Type B pancreatic cell (in vitro differentiated cells): ENCODE measurements at regions not wholly inside any gene's neighbourhood (a gene's known extent, or its start where the extent isn't known, plus 50 kb on each side); places are given as distances from the start of the nearest gene placed in this dataset.

Source experiments
- DNase-seq: peaks from one replicate; pipeline ENCODE4 v3.0.0; 2021; ENCODE audit warnings: mixed read lengths; ENCODE audit not compliant: unreplicated experiment; ENCODE audit errors: extremely low spot score
- H3K27ac Mint-ChIP-seq: 2 replicates; pipeline ENCODE4 v1.8.0; 2021; ENCODE audit warnings: mild to moderate bottlenecking, mixed read lengths
- H3K27me3 Mint-ChIP-seq: 2 replicates; pipeline ENCODE4 v1.8.0; 2021; ENCODE audit warnings: mixed read lengths
- H3K36me3 Mint-ChIP-seq: 2 replicates; pipeline ENCODE4 v1.8.0; 2021; ENCODE audit warnings: mixed read lengths
- H3K4me1 Mint-ChIP-seq: one replicate; pipeline ENCODE4 v1.8.0; 2021; ENCODE audit warnings: mixed read lengths; ENCODE audit not compliant: unreplicated experiment
- H3K4me3 Mint-ChIP-seq: 2 replicates; pipeline ENCODE4 v1.8.0; 2021; ENCODE audit warnings: mild to moderate bottlenecking, mixed read lengths
- H3K9me3 Mint-ChIP-seq: 2 replicates; pipeline ENCODE4 v1.8.0; 2021; ENCODE audit warnings: mixed read lengths
- TF ChIP-seq, protein P1 (sequence below): fragments of 200-600 bp; sonication (generic); conservative IDR thresholded peaks from 2 replicates; pipeline ENCODE4 v1.5.0; 2021; ENCODE audit warnings: antibody characterized with exemption, mild to moderate bottlenecking

- TF ChIP-seq, protein P1, sequence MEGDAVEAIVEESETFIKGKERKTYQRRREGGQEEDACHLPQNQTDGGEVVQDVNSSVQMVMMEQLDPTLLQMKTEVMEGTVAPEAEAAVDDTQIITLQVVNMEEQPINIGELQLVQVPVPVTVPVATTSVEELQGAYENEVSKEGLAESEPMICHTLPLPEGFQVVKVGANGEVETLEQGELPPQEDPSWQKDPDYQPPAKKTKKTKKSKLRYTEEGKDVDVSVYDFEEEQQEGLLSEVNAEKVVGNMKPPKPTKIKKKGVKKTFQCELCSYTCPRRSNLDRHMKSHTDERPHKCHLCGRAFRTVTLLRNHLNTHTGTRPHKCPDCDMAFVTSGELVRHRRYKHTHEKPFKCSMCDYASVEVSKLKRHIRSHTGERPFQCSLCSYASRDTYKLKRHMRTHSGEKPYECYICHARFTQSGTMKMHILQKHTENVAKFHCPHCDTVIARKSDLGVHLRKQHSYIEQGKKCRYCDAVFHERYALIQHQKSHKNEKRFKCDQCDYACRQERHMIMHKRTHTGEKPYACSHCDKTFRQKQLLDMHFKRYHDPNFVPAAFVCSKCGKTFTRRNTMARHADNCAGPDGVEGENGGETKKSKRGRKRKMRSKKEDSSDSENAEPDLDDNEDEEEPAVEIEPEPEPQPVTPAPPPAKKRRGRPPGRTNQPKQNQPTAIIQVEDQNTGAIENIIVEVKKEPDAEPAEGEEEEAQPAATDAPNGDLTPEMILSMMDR, result no peak
- peak overlapping the region; percentile 25 for H3K27ac Mint-ChIP-seq
- H3K36me3 Mint-ChIP-seq, result no peaks in the 10 kb centered on the region
- no peak for DNase-seq
- H3K9me3 Mint-ChIP-seq, result no peaks in the 10 kb centered on the region
- H3K27me3 Mint-ChIP-seq, result no peaks in the 10 kb centered on the region
- peaks cover 7% of the 10 kb centered on the region for H3K4me1 Mint-ChIP-seq
- H3K4me3 Mint-ChIP-seq, result no peak overlapping the region
Measured at GRCh38 chr7:116446212-116446855, 53.2 kb upstream of the CAV2 start.

GRCh38 chr7:116447436-116447835, 52.1 kb upstream of the CAV2 start:
- Mint-ChIP-seq H3K27me3 (no peaks in the 10 kb centered on the region), H3K27ac (no peak overlapping the region), H3K36me3 (no peaks in the 10 kb centered on the region), H3K9me3 (no peaks in the 10 kb centered on the region), H3K4me1 (no peaks in the 10 kb centered on the region), H3K4me3 (no peak overlapping the region)
- TF ChIP-seq, protein P1, result no peak
- no peak for DNase-seq

- H3K27ac Mint-ChIP-seq, result no peak overlapping the region
- no peaks in the 10 kb centered on the region for H3K36me3 Mint-ChIP-seq
- no peaks in the 10 kb centered on the region for H3K4me1 Mint-ChIP-seq
- H3K9me3 Mint-ChIP-seq, result no peaks in the 10 kb centered on the region
- DNase-seq, result no peak
- H3K27me3 Mint-ChIP-seq, result no peaks in the 10 kb centered on the region
- no peak overlapping the region for H3K4me3 Mint-ChIP-seq
- TF ChIP-seq, protein P1, result no peak
Measured at GRCh38 chr7:116447966-116448839, 51.3 kb upstream of the CAV2 start.

- Mint-ChIP-seq H3K27me3 (no peaks in the 10 kb centered on the region), H3K4me1 (no peaks in the 10 kb centered on the region), H3K4me3 (no peak overlapping the region), H3K36me3 (no peaks in the 10 kb centered on the region), H3K27ac (no peak overlapping the region), H3K9me3 (no peaks in the 10 kb centered on the region)
- TF ChIP-seq, protein P1, result no peak
- no peak for DNase-seq
Measured at GRCh38 chr7:116449441-116449840, 50.1 kb upstream of the CAV2 start.
